ENCODE measurements at regions not wholly inside any gene's neighbourhood (a gene's known extent, or its start where the extent isn't known, plus 50 kb on each side); places are given as distances from the start of the nearest gene placed in this dataset.

DNA sequence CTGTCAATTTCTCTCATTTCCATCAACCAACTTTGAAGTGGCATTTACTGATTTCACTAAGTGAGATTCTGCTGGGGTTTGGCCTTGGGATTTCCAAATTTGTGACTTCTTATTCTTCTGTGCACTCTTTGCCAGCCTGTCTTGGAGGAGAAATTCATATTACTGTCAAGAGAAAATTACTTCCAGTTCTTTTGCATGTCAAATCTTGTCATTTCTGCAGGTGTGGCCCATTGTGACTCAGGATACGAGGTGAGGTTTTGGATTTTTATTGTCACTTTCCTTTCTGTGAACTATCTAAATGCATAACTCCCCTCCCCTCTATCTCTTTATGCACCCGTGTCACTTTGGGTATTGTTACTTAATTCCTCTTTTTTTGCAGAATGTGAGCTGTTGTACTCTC, 102.6 kb upstream of the GUCY1A1 start:
- no peak for ATAC-seq (ENCODE audit: insufficient number of reproducible peaks, low FRiP score, low read depth)
- Histone ChIP-seq H3K9me3 (no peaks in the 10 kb centered on the region), H3K4me3 (no peak overlapping the region), H3K4me1 (ENCODE audit: control insufficient read depth in 1 of 2, low read depth in 2 of 2) (no peaks in the 10 kb centered on the region), H3K27ac (no peak overlapping the region), H3K27me3 (replicated peaks; ENCODE audit: insufficient read depth) (no peaks in the 10 kb centered on the region), H3K36me3 (no peaks in the 10 kb centered on the region)
- TF ChIP-seq, protein P1, sequence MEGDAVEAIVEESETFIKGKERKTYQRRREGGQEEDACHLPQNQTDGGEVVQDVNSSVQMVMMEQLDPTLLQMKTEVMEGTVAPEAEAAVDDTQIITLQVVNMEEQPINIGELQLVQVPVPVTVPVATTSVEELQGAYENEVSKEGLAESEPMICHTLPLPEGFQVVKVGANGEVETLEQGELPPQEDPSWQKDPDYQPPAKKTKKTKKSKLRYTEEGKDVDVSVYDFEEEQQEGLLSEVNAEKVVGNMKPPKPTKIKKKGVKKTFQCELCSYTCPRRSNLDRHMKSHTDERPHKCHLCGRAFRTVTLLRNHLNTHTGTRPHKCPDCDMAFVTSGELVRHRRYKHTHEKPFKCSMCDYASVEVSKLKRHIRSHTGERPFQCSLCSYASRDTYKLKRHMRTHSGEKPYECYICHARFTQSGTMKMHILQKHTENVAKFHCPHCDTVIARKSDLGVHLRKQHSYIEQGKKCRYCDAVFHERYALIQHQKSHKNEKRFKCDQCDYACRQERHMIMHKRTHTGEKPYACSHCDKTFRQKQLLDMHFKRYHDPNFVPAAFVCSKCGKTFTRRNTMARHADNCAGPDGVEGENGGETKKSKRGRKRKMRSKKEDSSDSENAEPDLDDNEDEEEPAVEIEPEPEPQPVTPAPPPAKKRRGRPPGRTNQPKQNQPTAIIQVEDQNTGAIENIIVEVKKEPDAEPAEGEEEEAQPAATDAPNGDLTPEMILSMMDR (IDR thresholded peaks at IDR 0.05), result no peak
- no peak for DNase-seq (ENCODE audit: low spot score)

DNA sequence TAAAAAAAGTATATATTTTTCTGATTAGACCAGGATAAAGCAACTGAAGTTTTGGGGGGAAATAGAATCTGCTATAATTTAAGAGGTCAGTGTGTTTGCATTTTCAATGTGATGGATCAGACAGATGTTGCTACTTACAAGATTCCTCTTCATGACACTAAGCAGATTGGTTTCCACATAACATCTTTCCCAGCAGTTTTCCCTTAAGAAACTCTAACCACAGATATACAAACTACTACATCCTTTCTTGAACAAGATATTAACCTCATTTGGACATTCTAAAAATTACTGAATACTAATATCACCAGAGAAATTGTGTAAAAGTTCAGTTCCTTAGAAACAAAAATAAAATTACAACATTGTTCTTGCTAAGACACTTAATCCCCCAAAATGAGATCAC, 106.7 kb upstream of the GUCY1A1 start:
- Histone ChIP-seq H3K36me3 (no peaks in the 10 kb centered on the region), H3K4me3 (no peak overlapping the region), H3K27me3 (replicated peaks; ENCODE audit: insufficient read depth) (no peaks in the 10 kb centered on the region), H3K9me3 (no peaks in the 10 kb centered on the region), H3K27ac (no peak overlapping the region), H3K4me1 (ENCODE audit: control insufficient read depth in 1 of 2, low read depth in 2 of 2) (no peaks in the 10 kb centered on the region)
- TF ChIP-seq, protein P1 (IDR thresholded peaks at IDR 0.05), result no peak
- ATAC-seq (ENCODE audit: insufficient number of reproducible peaks, low FRiP score, low read depth) (no peak), DNase-seq (ENCODE audit: low spot score) (no peak)

DNA sequence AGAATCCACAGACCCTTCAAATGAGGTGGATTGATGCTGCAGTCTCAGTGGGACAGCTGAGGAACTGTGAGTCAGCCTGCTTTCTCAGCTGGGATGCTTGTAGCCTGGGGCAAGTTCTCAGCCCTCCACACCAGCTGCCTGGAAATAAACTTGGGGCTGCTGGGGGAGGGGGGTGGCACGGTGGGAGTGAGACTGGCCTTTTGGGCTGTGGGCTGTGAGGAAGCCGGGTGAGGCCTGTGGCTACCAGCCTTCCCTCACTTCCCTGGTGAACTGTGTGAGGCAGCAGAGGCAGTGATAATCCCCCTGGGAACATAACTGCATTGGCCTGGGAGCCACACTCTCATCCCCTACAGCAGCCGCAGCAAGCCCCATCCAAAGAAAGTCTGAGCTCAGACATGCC, 114.5 kb upstream of the GUCY1A1 start:
- Histone ChIP-seq H3K9me3 (peaks cover 6% of the 10 kb centered on the region), H3K27ac (no peak overlapping the region), H3K36me3 (no peaks in the 10 kb centered on the region), H3K27me3 (replicated peaks; ENCODE audit: insufficient read depth) (no peaks in the 10 kb centered on the region), H3K4me1 (ENCODE audit: control insufficient read depth in 1 of 2, low read depth in 2 of 2) (peaks cover 0 to 5% of the 10 kb centered on the region in 2 donors), H3K4me3 (no peak overlapping the region)
- DNase-seq (ENCODE audit: low spot score) (no peak), ATAC-seq (ENCODE audit: insufficient number of reproducible peaks, low FRiP score, low read depth) (no peak)
- TF ChIP-seq, protein P1 (IDR thresholded peaks at IDR 0.05), result no peak

DNA sequence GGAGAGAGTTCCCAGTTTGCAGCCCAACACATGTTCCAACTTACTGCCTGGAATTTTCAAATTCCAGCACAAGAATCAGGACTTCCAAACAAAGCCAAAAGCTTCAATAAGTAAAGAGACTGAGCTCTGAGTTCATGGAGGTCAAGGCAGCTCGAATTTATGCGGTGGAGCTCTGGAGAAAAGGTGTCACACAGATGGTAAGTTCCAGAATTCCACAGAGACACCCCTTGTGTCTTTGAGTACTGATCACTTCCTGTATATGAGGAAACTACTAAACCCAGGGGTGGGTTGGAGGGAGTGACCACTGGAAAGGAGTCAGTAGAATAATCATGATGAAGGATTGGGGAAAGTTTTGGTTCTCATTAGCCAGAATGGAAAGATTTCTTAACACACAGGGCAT, 118.5 kb upstream of the GUCY1A1 start:
- Histone ChIP-seq H3K27ac (no peak overlapping the region), H3K4me1 (ENCODE audit: control insufficient read depth in 1 of 2, low read depth in 2 of 2) (peaks cover 0 to 5% of the 10 kb centered on the region in 2 donors), H3K27me3 (replicated peaks; ENCODE audit: insufficient read depth) (no peaks in the 10 kb centered on the region), H3K36me3 (no peaks in the 10 kb centered on the region), H3K9me3 (peaks cover 3% of the 10 kb centered on the region), H3K4me3 (no peak overlapping the region)
- ATAC-seq (ENCODE audit: insufficient number of reproducible peaks, low FRiP score, low read depth) (no peak), DNase-seq (ENCODE audit: low spot score) (no peak)
- TF ChIP-seq, protein P1 (IDR thresholded peaks at IDR 0.05), result no peak

DNA sequence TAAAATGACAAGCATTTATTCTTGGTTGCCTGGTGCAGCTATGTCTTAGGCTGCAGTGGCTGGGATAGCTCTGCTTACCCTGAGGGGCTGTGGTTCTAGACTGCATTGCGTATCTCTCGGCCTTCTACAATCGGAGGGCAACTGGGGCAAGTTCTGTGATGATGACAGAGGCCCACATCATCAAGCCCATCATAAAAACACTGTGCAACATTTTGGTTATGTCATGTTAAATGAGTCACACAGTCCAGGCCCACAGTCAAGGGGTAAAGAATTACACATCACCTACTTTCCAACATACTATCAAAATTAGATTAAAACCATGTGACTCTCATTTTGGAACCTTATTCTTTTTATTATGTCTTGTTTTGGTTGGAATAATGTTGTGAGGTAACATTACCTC, 120.2 kb upstream of the GUCY1A1 start:
- Histone ChIP-seq H3K36me3 (no peaks in the 10 kb centered on the region), H3K9me3 (no peaks in the 10 kb centered on the region), H3K4me3 (no peak overlapping the region), H3K4me1 (ENCODE audit: control insufficient read depth in 1 of 2, low read depth in 2 of 2) (peaks cover 0 to 5% of the 10 kb centered on the region in 2 donors), H3K27ac (no peak overlapping the region), H3K27me3 (replicated peaks; ENCODE audit: insufficient read depth) (no peaks in the 10 kb centered on the region)
- ATAC-seq (ENCODE audit: insufficient number of reproducible peaks, low FRiP score, low read depth), result no peak
- DNase-seq (ENCODE audit: low spot score), result no peak
- TF ChIP-seq, protein P1 (IDR thresholded peaks at IDR 0.05), result no peak

All from thoracic aorta (tissue), 2 donors.